ENCODE measurements at regions not wholly inside any gene's neighbourhood (a gene's known extent, or its start where the extent isn't known, plus 50 kb on each side); places are given as distances from the start of the nearest gene placed in this dataset.
"Not testable (repeated sequence)": the region's sequence is repeated elsewhere in the genome, so short reads cannot be mapped to it uniquely, and the experiment has no call there.

- DNase-seq, result no peak
Observed at GRCh38 chr9:84054341-84055010, 73.9 kb downstream of the RMI1 start.

DNA sequence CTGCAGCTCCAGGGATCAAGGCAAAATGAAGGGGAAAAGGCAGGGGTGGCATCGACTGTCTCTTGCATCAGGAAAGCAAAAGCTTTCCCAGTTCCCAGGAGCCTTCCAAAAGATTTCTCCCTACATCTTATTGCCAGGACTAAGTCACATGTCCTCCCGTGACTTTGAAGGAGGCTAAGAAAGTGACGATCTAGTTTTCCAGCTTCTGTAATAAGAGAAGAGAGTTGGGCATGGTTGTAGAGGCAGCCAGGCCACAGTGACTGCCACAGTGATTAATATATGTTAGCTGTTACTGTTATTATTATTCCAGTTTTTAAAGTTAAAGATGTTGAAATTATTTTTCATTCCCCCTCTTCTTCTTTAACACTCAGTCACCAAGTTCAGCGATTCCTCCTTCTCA lies 77.1 kb downstream of the RMI1 start:
- no peak for DNase-seq

DNA sequence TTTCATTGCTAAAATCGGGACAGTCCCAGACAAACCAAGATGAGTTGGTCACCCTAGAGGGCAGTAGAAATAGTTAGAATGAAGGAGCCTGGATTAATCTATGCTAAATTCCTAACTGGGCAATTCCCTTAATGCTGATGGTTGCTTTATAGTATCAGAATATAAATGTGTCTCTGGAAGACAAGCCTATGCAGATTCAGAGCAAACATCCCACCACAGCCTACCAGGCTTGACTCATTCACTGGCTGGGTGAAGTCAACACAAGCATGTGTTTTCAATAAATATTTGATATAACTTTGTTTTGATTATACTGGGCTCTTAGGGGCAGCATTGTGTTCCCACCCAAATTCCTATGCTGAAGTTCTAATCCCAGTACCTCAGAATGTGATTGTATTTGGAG lies 79.3 kb downstream of the RMI1 start:
- no peak for DNase-seq

- no peak for DNase-seq
Observed at GRCh38 chr9:84061613-84062193, 81.1 kb downstream of the RMI1 start.

DNA sequence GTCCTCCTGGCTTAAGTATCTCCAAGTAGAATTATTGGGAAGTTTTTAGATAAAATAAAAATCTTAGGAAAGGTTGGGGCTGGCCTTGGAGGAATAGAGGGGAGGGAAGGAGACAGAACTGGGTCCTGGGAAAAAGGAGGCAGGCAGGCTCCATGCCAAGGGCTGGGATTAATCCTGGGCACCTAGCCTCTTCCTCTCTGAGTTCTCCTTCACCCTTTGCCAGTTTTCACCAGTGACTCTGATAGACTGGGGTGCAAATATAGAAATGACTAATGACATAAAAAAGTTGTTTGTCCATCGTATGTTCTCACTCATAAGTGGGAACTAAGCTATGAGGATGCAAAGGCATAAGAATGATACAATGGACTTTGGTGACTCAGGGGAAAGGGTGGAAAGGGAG lies 81.9 kb downstream of the RMI1 start:
- no peak for DNase-seq

DNA sequence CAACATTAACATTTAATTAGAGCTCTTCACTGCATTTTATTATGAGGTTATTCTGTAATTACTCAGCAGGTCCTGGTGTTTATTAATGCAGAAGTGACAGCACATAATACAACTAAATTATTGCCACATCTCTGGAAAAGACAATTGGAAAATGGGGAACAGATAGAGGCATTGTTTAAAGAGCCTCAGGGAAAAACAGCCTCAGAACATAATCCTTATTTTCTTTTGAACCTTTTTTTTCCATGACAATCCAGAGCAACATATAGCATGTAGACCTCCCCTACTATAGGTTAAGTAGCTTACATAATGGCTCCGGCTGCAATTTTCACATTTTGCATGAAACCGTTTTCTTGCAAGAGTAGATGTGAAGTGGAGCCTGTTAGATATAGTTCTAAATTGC lies 87.2 kb downstream of the RMI1 start:
- no peak for DNase-seq

DNA sequence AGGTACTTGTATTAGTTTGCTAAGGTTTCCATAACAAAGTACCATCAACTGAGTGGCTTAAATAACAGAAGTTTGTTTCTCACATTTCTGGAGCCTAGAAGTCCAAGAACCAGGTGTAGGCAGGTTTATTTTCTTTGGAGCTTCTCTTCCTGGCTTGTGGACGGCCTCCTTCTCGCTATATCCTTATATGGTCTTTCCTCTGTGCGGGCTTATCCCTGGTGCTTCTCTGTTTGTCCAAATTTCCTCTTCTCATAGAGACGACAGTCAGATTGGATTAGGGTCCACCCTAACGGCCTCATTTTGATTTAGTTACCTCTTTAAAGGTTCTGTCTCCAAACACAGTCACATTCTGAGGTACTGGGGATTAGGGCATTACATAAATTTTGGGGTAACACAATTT lies 88.3 kb downstream of the RMI1 start:
- no peak for DNase-seq

GRCh38 chr9:84070590-84070989 lies 90.0 kb downstream of the RMI1 start:
- DNase-seq, result no peak

GRCh38 chr9:84072621-84073180 lies 92.1 kb downstream of the RMI1 start:
- no peak for DNase-seq

DNA sequence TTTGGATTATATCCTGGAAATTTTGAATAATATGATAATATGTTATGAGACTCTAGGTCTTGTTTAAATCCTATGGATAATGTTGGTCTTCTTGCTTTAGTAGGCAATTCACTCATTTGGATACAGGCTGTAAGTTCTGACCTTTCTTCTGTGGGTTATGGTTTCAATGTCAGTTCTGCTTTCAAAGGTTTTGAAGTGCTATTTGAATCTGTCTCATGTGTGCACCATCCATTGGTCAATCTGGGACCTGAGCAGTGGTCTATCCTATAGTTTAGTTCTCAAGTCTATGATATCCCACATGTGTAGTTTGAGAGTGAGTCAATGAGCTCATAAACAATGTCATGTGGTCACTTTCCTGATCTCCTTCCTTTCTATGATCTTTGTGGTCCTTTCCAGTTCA lies 94.4 kb downstream of the RMI1 start:
- no peak for DNase-seq

DNA sequence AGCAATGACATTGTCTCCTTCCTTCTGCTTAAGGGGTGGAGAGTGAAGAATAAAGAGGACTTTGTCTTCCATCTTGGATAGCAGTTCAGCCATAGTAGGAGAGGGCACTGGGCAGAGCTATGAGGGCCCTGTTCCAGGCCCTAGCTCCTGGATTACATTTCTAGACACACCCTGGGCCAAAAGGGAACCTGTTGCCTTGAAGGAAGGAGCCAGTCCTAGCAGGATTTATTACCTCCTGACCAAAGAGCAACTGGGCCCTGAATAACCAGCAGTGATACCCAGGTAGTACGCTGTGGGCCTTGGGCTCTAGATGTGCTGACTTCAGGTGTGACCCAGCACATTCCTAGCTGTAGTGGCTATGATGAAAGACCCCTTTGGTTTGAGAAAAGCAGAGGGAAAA lies 95.8 kb downstream of the RMI1 start:
- DNase-seq, result no peak

DNA sequence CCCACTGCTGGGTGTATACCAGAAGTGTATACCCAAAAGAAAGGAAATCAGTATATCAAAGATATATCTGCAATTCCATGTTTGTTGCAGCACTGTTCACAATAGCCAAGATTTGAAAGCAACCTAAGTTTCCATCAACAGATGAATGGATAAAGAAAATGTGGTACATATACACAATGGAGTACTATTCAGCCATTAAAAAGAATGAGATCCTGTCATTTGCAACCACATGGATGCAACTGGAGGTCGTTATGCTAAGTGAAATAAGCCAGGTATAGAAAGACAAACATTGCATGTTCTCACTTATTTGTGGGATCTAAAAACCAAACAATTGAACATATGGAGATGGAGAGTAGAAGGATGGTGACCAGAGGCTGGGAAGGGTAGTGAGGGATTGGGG lies 97.2 kb downstream of the RMI1 start:
- not testable (repeated sequence) for DNase-seq

GRCh38 chr9:84079994-84080393 lies 99.4 kb downstream of the RMI1 start:
- DNase-seq, result no peak

- DNase-seq, result no peak
Observed at GRCh38 chr9:84101964-84102632, 121.5 kb downstream of the RMI1 start.

- no peak for DNase-seq
Observed at GRCh38 chr9:84103651-84104377, 123.2 kb downstream of the RMI1 start.

GRCh38 chr9:84107081-84107480 lies 126.5 kb downstream of the RMI1 start:
- no peak for DNase-seq

- DNase-seq, result no peak
Observed at GRCh38 chr9:84107995-84108394, 127.4 kb downstream of the RMI1 start.

DNA sequence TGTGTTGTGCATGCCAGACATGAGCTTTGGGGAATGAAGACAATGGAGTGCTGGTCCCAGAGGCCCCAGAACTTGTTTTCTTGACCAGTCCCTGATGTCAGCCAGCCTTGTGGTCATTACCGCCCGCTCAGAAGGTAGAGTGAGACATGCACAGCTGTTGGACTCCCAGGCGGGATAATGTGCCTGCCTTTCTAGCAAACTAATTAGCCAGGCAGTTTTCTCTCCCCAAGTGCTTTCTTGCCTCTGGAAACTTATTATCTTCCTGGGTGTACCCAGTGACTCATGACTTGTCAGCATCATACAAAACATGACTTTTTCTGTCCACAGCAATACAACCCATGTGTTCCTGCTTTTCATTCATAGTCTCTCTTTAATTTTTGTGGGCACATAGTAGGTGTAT lies 131.1 kb downstream of the RMI1 start:
- no peak for DNase-seq

- no peak for DNase-seq
Observed at GRCh38 chr9:84121991-84122523, 141.5 kb downstream of the RMI1 start.

DNA sequence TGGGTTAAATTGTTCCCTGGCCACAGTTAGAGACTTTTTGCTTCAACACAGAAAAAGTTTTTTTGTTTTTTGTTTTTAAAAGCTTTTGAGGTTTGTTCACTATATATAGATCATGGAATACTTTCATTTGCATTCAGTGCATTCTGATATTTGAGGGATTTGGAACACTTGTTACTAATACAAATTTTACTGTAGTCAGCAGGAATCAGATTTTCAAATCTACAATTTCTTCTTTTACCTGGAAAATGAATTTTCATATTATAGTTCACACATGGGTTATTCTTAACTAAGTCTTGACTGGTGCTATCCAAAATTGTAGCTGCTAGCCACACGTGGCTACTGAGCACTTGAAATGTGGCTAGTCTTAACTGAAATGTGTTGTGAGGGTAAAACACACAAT lies 142.0 kb downstream of the RMI1 start:
- no peak for DNase-seq

DNA sequence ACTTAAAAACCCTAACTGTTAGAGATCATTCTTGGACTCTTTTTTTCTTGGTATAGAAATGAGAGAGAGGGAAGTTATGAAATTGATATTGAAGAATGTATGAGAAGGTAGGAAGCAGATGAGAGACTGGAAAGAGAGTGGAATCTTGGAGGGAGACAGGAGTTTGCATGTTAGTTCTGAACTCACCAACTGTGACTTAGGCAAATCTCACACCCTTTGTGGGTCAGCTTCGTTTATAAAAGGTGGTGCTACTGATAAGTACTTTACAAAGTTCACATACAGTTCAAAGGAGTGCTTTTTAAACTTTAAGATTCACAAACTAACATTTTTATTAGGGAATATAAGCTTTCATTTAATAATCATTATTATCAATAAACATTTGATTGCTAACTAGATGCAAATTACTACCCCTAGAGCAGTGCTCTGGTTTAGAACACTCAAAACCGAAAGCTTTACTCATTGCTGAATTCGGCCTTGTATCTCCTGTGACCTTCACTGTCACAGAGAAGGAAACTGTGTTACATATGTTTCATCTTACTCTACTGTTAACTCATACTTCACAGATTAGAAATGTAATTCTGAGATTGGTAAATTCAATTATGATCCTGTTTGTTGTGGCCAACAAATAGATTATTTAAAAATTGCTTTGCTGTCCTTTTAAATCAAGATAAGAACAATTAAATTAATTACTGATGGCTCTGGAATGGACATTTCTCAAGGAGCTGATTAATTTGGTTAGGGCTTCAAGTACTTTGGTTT lies 143.2 kb downstream of the RMI1 start:
- no peak for DNase-seq

DNA sequence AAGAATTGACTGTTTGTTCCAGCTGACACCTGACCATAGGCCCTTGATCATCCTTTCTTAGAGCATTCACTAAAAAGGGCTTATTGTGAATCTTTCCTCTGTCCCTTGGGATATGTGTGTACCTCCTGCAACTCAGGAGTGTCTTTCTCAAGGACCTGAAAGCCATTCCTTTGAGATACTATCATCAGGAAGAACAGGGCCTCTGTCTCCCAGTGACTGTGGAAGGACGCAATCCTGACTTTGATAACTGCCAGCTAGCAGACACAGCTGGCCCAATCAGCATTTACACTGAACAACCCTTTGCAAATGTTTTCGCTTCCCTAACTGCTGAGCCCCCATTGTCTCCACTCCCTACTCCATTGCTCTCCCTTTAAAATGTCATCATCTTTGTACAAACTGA lies 144.4 kb downstream of the RMI1 start:
- no peak for DNase-seq

- DNase-seq, result no peak
Observed at GRCh38 chr9:84129529-84129928, 148.9 kb downstream of the RMI1 start.
